GM18909 (cell line): ENCODE measurements at regions not wholly inside any gene's neighbourhood (a gene's known extent, or its start where the extent isn't known, plus 50 kb on each side); places are given as distances from the start of the nearest gene placed in this dataset.
"Not testable (repeated sequence)": the region's sequence is repeated elsewhere in the genome, so short reads cannot be mapped to it uniquely, and the experiment has no call there.

Experiments used
- ATAC-seq: cut with Tn5 transposase; IDR thresholded peaks from one replicate; pipeline ENCODE4 v1.9.1; 2021; ENCODE audit warnings: mild to moderate bottlenecking; ENCODE audit not compliant: unreplicated experiment, poor library complexity

GRCh38 chr6:154920495-154921200, 74.5 kb upstream of the TIAM2 start:
- no peak for ATAC-seq

GRCh38 chr6:154921482-154921881, 73.6 kb upstream of the TIAM2 start:
- peak; percentile 59 for ATAC-seq

- no peak for ATAC-seq
Measured at GRCh38 chr6:154923199-154923869, 71.8 kb upstream of the TIAM2 start.

- no peak for ATAC-seq
Measured at GRCh38 chr6:154925130-154925529, 70.0 kb upstream of the TIAM2 start.

GRCh38 chr6:154926366-154926765, 68.7 kb upstream of the TIAM2 start:
- ATAC-seq = no peak

- peak; percentile 71 for ATAC-seq
Measured at GRCh38 chr6:154928325-154928922, 66.7 kb upstream of the TIAM2 start.

- ATAC-seq = no peak
Measured at GRCh38 chr6:154930451-154930851, 64.7 kb upstream of the TIAM2 start.

- ATAC-seq = no peak
Measured at GRCh38 chr6:154931711-154932424, 63.2 kb upstream of the TIAM2 start.

GRCh38 chr6:154932515-154933027, 62.5 kb upstream of the TIAM2 start:
- ATAC-seq = no peak

GRCh38 chr6:154933181-154933827, 61.8 kb upstream of the TIAM2 start:
- no peak for ATAC-seq

GRCh38 chr6:154937306-154938220, 57.6 kb upstream of the TIAM2 start:
- no peak for ATAC-seq

- no peak for ATAC-seq
Measured at GRCh38 chr6:154938221-154938580, 56.9 kb upstream of the TIAM2 start.

- ATAC-seq = not testable (repeated sequence)
Measured at GRCh38 chr6:154938727-154939285, 56.3 kb upstream of the TIAM2 start.

GRCh38 chr6:154942770-154943169, 52.3 kb upstream of the TIAM2 start:
- ATAC-seq = no peak

GRCh38 chr6:154945271-154945890, 49.7 kb upstream of the TIAM2 start:
- ATAC-seq = no peak
